Mesenchymal stem cell (in vitro differentiated cells and primary cell): ENCODE measurements at regions not wholly inside any gene's neighbourhood (a gene's known extent, or its start where the extent isn't known, plus 50 kb on each side); places are given as distances from the start of the nearest gene placed in this dataset.

Source experiments
- DNase-seq: peaks from one replicate; pipeline ENCODE4 v3.0.0-alpha.2; 2013
- H2AFZ ChIP-seq: one replicate; pipeline ENCODE4 v1.6.1; 2013; ENCODE audit warnings: low read depth, mild to moderate bottlenecking, control low read depth, inconsistent platforms, low read length, moderate library complexity
- H2AK5ac ChIP-seq: 2 replicates; pipeline ENCODE4 v1.6.1; 2013; ENCODE audit warnings: low read length, moderate library complexity, mild to moderate bottlenecking, inconsistent platforms; ENCODE audit not compliant: severe bottlenecking
- H2BK120ac ChIP-seq: one replicate; pipeline ENCODE4 v1.6.1; 2013; ENCODE audit warnings: low read depth, mild to moderate bottlenecking, inconsistent platforms, low read length, moderate library complexity
- H2BK12ac ChIP-seq, 2 experiments: one replicate each; pipeline ENCODE4 v1.6.1; 2013; ENCODE audit warnings: inconsistent platforms in 2 of 2, low read length in 2 of 2, mild to moderate bottlenecking in 2 of 2, moderate library complexity in 2 of 2, control low read depth in 1 of 2
- H2BK15ac ChIP-seq: one replicate; pipeline ENCODE4 v1.6.1; 2013; ENCODE audit warnings: mild to moderate bottlenecking, low read depth, inconsistent platforms; ENCODE audit not compliant: poor library complexity, severe bottlenecking
- H2BK5ac ChIP-seq: 2 replicates; pipeline ENCODE4 v1.6.1; 2013; ENCODE audit warnings: low read depth, mild to moderate bottlenecking, low read length, control low read depth, inconsistent platforms; ENCODE audit not compliant: poor library complexity, severe bottlenecking
- H3K14ac ChIP-seq, 2 experiments: one replicate each; pipeline ENCODE4 v1.6.1; 2013; ENCODE audit warnings: inconsistent platforms in 2 of 2, low read length in 2 of 2, control low read depth in 1 of 2, mild to moderate bottlenecking in 1 of 2, moderate library complexity in 1 of 2
- H3K18ac ChIP-seq, 2 experiments: one replicate each; pipeline ENCODE4 v1.6.1; 2013; ENCODE audit warnings: inconsistent platforms in 2 of 2, low read length in 2 of 2, control low read depth in 1 of 2, low read depth in 1 of 2, mild to moderate bottlenecking in 1 of 2
- H3K23ac ChIP-seq, 2 experiments: one replicate each; pipeline ENCODE4 v1.6.1; 2013; ENCODE audit warnings: inconsistent platforms in 2 of 2, low read length in 2 of 2, mild to moderate bottlenecking in 2 of 2, moderate library complexity in 2 of 2, control low read depth in 1 of 2
- H3K27ac ChIP-seq: 2 replicates; pipeline ENCODE4 v1.5.1; 2013; ENCODE audit warnings: mild to moderate bottlenecking, moderate library complexity, low read length, control low read depth, inconsistent platforms; ENCODE audit not compliant: poor library complexity, severe bottlenecking
- H3K27me3 ChIP-seq, 2 experiments: 2 replicates each; pipeline versions ENCODE4 v1.6.1 to v1.7.0; 2013; ENCODE audit warnings: low read length in 2 of 2, mild to moderate bottlenecking in 2 of 2, moderate library complexity in 2 of 2, control low read depth in 1 of 2, inconsistent platforms in 1 of 2; ENCODE audit not compliant: control insufficient read depth in 1 of 2, insufficient read depth in 1 of 2
- H3K36me3 ChIP-seq, 2 experiments: 2 replicates each; pipeline versions ENCODE4 v1.6.1 to v1.7.0; 2013; ENCODE audit warnings: low read length in 2 of 2, control low read depth in 1 of 2, inconsistent platforms in 1 of 2, low read depth in 1 of 2, mild to moderate bottlenecking in 1 of 2; ENCODE audit not compliant: insufficient read depth in 2 of 2, control insufficient read depth in 1 of 2
- H3K4ac ChIP-seq, 2 experiments: one replicate each; pipeline ENCODE4 v1.6.1; 2013; ENCODE audit warnings: inconsistent platforms in 2 of 2, low read length in 2 of 2, mild to moderate bottlenecking in 2 of 2, moderate library complexity in 2 of 2, control low read depth in 1 of 2, low read depth in 1 of 2
- H3K4me1 ChIP-seq: 2 replicates; pipeline ENCODE4 v1.6.1; 2013; ENCODE audit warnings: low read depth, low read length, control low read depth; ENCODE audit not compliant: control insufficient read depth, insufficient read depth
- H3K4me2 ChIP-seq: 2 replicates; pipeline ENCODE4 v1.6.1; 2013; ENCODE audit warnings: low read length, mild to moderate bottlenecking, inconsistent platforms; ENCODE audit not compliant: poor library complexity, severe bottlenecking
- H3K4me3 ChIP-seq, 2 experiments: 2 replicates each; pipeline versions ENCODE4 v1.5.1 to v1.7.0; 2013; ENCODE audit warnings: low read length in 2 of 2, mild to moderate bottlenecking in 2 of 2, control low read depth in 1 of 2, low read depth in 1 of 2; ENCODE audit not compliant: insufficient read depth in 1 of 2
- H3K79me1 ChIP-seq: replicated peaks from 2 replicates; pipeline ENCODE4 v1.6.1; 2013; ENCODE audit warnings: mild to moderate bottlenecking, control low read depth, low read length, inconsistent platforms; ENCODE audit not compliant: poor library complexity, severe bottlenecking
- H3K9ac ChIP-seq: 2 replicates; pipeline ENCODE4 v1.7.0; 2013; ENCODE audit warnings: mild to moderate bottlenecking, low read length, moderate library complexity
- H3K9me3 ChIP-seq: 2 replicates; pipeline ENCODE4 v1.7.0; 2013; ENCODE audit warnings: mild to moderate bottlenecking, low read length; ENCODE audit not compliant: control insufficient read depth
- H4K8ac ChIP-seq: one replicate; pipeline ENCODE4 v1.6.1; 2013; ENCODE audit warnings: inconsistent platforms, mild to moderate bottlenecking, low read length, moderate library complexity
- H4K91ac ChIP-seq: one replicate; pipeline ENCODE4 v1.6.1; 2013; ENCODE audit warnings: mild to moderate bottlenecking, low read length, inconsistent platforms
- WGBS: methylation state at CpG from one replicate; pipeline ENCODE4 v1.1.7; 2013; ENCODE audit warnings: mixed read lengths; 5-methylcytosine and 5-hydroxymethylcytosine counted together

DNA sequence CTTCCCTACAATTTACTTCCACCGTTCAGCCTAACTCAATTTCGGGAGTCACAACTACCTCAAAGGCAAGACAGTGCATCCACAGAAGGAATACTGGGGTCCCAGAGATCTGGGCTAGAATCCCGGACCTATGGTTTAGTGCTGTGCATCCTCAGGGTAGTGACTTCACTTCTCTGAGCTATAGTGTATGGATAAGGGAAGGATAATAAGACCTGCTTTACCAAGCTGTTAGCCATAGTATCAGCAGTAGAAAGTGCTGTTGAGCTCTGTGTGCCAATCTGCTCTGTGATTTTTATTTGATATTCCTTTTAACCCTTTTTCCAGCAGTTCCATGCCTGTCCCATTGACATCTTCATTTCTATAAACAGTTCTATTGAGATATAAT, 1044.3 kb downstream of the BCL11B start:
- no peak overlapping the region for H3K23ac ChIP-seq
- H3K27ac ChIP-seq, result no peak overlapping the region
- no peak overlapping the region for H4K8ac ChIP-seq
- H2BK12ac ChIP-seq, result no peak overlapping the region
- no peaks in the 10 kb centered on the region for H3K79me1 ChIP-seq
- no peak overlapping the region for H3K4ac ChIP-seq
- no peak overlapping the region for H3K18ac ChIP-seq
- no peaks in the 10 kb centered on the region for H3K36me3 ChIP-seq
- no peak overlapping the region for H2BK15ac ChIP-seq
- no peaks in the 10 kb centered on the region for H3K27me3 ChIP-seq
- no peak overlapping the region for H4K91ac ChIP-seq
- H3K4me2 ChIP-seq, result no peak overlapping the region
- no peak overlapping the region for H3K14ac ChIP-seq
- no peak for DNase-seq
- H2AK5ac ChIP-seq, result no peak overlapping the region
- peaks cover 3% of the 10 kb centered on the region for H3K9me3 ChIP-seq
- H2BK5ac ChIP-seq, result no peak overlapping the region
- H3K9ac ChIP-seq, result no peak overlapping the region
- no peak overlapping the region for H2BK120ac ChIP-seq
- H3K4me3 ChIP-seq, result no peak overlapping the region
- 60% methylated on average over 3 of the region's 3 CpGs for WGBS
- H2AFZ ChIP-seq, result no peak overlapping the region
- no peaks in the 10 kb centered on the region for H3K4me1 ChIP-seq

DNA sequence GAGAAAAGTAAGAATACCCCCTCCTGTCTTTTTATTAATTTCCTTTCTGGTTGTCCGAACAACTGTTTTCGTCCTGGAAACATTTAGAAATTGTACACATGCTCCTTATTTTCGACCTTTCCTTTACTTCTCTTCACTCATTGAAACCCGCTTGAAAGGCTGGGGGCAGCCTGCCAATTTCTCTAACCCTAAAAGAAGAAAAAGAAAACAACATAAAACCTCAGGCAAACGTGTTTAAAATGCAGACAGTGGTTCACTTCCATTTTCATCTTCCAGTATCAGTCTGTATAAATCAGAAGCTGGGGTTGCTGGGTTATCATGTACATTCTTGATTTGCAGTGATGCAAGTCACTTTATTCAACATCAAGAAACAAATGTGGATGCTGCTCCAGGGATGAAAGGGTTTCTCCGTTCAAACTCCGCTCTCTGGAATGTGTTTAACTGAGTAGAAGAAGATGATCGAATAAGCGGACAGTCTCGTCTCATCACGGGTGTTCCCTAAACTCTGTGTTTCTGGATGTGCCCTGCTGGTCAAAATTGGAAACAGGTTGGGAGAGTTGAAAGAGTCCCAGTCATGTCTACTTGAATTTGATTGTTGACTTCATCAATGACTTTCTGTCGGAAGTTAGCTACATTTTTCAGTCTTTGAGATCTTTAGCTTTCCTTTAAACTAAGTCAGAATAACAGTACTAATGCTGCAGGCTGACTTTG, 1042.2 kb downstream of the BCL11B start:
- no peak overlapping the region for H2BK5ac ChIP-seq
- WGBS, result 84% methylated on average over 11 of the region's 12 CpGs
- H3K23ac ChIP-seq, result no peak overlapping the region
- H3K9ac ChIP-seq, result no peak overlapping the region
- H3K4me2 ChIP-seq, result no peak overlapping the region
- H2AK5ac ChIP-seq, result no peak overlapping the region
- H3K9me3 ChIP-seq, result no peaks in the 10 kb centered on the region
- H3K4me1 ChIP-seq, result no peaks in the 10 kb centered on the region
- H3K18ac ChIP-seq, result no peak overlapping the region
- H4K8ac ChIP-seq, result no peak overlapping the region
- H3K14ac ChIP-seq, result no peak overlapping the region
- no peak overlapping the region for H2BK15ac ChIP-seq
- no peaks in the 10 kb centered on the region for H3K36me3 ChIP-seq
- H4K91ac ChIP-seq, result no peak overlapping the region
- no peak for DNase-seq
- no peaks in the 10 kb centered on the region for H3K27me3 ChIP-seq
- no peak overlapping the region for H2BK12ac ChIP-seq
- no peak overlapping the region for H2BK120ac ChIP-seq
- H3K4me3 ChIP-seq, result no peak overlapping the region
- H3K79me1 ChIP-seq, result no peaks in the 10 kb centered on the region
- no peak overlapping the region for H3K4ac ChIP-seq
- H3K27ac ChIP-seq, result no peak overlapping the region
- H2AFZ ChIP-seq, result no peak overlapping the region

DNA sequence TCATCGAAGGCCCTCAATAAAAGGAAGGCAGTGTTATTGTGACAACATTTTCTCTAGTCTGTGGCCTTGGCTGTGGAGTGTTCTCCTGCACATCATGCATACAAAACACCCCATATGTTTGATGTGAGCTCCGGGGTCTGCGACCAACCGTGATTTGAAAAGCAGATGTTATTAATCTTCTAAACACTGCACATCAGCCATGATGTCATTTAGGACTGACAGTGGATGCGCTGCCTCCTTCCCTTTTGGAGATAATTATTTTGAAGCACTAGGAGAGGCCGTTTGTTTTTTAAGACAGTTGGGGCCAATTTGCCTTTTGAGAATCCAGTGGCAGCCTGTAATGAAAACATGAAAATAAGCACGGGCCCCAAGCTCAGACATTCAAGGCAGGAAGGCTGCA, 1041.6 kb downstream of the BCL11B start:
- no peak overlapping the region for H3K23ac ChIP-seq
- no peak overlapping the region for H3K4me3 ChIP-seq
- H4K8ac ChIP-seq, result no peak overlapping the region
- DNase-seq, result no peak
- 73% methylated on average over 7 of the region's 7 CpGs for WGBS
- H3K27ac ChIP-seq, result no peak overlapping the region
- no peak overlapping the region for H2BK120ac ChIP-seq
- H3K14ac ChIP-seq, result no peak overlapping the region
- H3K36me3 ChIP-seq, result no peaks in the 10 kb centered on the region
- no peak overlapping the region for H2BK15ac ChIP-seq
- no peak overlapping the region for H2BK5ac ChIP-seq
- H3K27me3 ChIP-seq, result no peaks in the 10 kb centered on the region
- H3K9ac ChIP-seq, result no peak overlapping the region
- no peak overlapping the region for H3K18ac ChIP-seq
- no peak overlapping the region for H2AFZ ChIP-seq
- no peak overlapping the region for H4K91ac ChIP-seq
- H3K4ac ChIP-seq, result no peak overlapping the region
- no peak overlapping the region for H3K4me2 ChIP-seq
- no peaks in the 10 kb centered on the region for H3K79me1 ChIP-seq
- H3K4me1 ChIP-seq, result no peaks in the 10 kb centered on the region
- no peak overlapping the region for H2AK5ac ChIP-seq
- H3K9me3 ChIP-seq, result no peaks in the 10 kb centered on the region
- H2BK12ac ChIP-seq, result no peak overlapping the region

DNA sequence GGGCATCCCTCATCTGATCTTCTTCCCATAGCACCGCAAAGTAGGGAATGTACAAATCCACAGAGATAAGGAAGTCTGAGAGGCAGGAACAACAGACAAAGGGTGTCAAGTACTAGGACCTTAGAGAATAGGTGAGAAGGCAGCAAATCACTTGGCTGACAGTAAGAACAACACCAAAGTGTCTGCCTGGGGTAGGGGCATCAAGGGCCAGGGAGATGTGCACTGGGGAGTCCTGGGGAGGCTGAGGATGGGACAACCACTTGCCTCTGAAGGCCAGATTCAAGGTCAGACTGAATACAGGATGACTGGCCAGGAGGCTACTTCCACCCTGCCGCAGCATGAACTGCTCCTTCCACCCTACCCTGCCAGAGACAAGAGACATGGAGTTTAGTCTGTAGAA, 1040.8 kb downstream of the BCL11B start:
- WGBS, result 92% methylated on average over 1 of the region's 2 CpGs
- H2BK12ac ChIP-seq, result no peak overlapping the region
- no peak overlapping the region for H2BK15ac ChIP-seq
- H2AFZ ChIP-seq, result no peak overlapping the region
- no peaks in the 10 kb centered on the region for H3K4me1 ChIP-seq
- no peak overlapping the region for H3K23ac ChIP-seq
- H3K18ac ChIP-seq, result no peak overlapping the region
- no peak overlapping the region for H3K4me3 ChIP-seq
- no peaks in the 10 kb centered on the region for H3K9me3 ChIP-seq
- H3K27ac ChIP-seq, result no peak overlapping the region
- H3K14ac ChIP-seq, result no peak overlapping the region
- H3K4ac ChIP-seq, result no peak overlapping the region
- no peak overlapping the region for H2BK120ac ChIP-seq
- H4K8ac ChIP-seq, result no peak overlapping the region
- no peak for DNase-seq
- no peak overlapping the region for H2BK5ac ChIP-seq
- H3K79me1 ChIP-seq, result no peaks in the 10 kb centered on the region
- no peak overlapping the region for H2AK5ac ChIP-seq
- no peaks in the 10 kb centered on the region for H3K27me3 ChIP-seq
- no peak overlapping the region for H3K4me2 ChIP-seq
- no peak overlapping the region for H3K9ac ChIP-seq
- H4K91ac ChIP-seq, result no peak overlapping the region
- H3K36me3 ChIP-seq, result no peaks in the 10 kb centered on the region
